Iris pigment epithelial cell (primary cell): ENCODE measurements at regions not wholly inside any gene's neighbourhood (a gene's known extent, or its start where the extent isn't known, plus 50 kb on each side); places are given as distances from the start of the nearest gene placed in this dataset.
A peak's percentile ranks its signal among the peaks of the same experiment; 100 is the strongest.

ENCODE experiments used
- DNase-seq: peaks from one replicate; pipeline ENCODE4 v3.0.0-alpha.2; 2011; ENCODE audit warnings: low read depth

DNA sequence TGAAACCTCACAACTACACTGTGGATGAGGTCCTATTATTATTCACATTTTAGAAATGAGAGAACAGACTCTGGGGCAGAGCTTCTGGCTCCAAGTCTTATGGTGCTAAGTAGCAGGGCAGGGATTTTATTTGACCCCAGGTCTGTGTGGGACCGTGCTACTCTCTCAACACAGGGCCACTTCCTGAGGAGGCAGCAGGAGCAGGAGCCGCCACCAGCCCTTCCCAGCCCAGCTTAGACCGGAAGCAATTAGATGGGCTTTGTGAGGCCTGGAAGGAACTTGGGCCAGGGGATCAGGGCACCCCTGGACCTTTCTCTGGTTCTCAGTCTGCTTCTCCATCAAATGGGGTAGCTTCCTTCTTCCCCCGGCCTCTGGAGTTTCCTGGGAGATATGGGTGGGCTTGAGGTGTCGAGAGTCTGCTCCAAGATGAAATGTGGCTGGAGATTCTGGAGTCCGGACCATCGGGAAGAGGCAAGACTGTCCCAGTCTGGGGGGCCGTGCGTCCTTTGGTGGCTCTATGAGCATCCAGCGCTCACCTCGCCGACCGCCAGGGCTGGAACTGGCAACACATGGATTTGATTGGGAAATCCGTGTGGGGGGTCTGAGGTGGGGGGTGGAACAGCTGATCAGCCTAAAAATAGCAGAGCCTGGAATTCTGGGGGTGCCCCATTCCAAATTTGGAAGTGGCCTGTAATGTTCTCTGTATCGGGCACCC, 136.8 kb downstream of the FOXD2 start:
- DNase-seq: no peak

- DNase-seq: peak; percentile 93
Observed at GRCh38 chr1:47575855-47576757, 138.3 kb downstream of the FOXD2 start.

GRCh38 chr1:47576758-47577115, 138.9 kb downstream of the FOXD2 start:
- no peak for DNase-seq

DNA sequence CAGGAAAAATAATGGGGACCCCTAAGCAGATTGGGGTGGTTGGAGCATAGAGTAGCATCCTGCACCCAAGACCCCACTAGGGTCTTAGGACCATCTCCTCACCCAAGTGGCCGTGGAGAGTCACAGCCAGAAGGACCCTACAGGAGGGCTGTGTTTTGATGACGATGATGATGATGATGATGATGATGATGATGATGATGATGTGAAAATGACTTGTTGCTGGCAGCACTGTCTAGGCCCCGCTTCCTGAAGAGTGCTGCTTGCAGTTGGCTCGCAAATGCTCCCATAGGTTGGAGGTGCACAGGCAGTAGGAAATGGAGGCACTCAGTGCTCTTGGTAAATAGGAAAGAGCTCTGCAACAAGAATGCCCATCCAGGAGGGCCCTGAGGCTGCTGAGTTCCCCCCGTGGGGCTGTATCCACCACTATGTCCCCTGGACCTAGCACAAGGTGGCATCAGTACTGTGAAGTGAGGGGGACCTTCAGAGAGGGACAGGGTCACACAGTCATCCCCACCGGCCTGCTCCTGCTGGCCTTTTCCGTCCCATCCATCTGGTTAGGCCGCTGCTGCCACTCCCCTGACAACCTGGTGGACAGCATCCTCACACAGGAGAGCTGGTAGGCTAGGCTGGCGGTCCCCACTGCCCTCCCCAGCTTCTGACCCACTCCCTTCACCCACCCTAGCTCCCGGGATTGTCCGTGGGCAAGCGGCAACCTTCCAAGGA, 139.6 kb downstream of the FOXD2 start:
- DNase-seq: no peak

GRCh38 chr1:47578026-47578720, 140.3 kb downstream of the FOXD2 start:
- DNase-seq: no peak

DNA sequence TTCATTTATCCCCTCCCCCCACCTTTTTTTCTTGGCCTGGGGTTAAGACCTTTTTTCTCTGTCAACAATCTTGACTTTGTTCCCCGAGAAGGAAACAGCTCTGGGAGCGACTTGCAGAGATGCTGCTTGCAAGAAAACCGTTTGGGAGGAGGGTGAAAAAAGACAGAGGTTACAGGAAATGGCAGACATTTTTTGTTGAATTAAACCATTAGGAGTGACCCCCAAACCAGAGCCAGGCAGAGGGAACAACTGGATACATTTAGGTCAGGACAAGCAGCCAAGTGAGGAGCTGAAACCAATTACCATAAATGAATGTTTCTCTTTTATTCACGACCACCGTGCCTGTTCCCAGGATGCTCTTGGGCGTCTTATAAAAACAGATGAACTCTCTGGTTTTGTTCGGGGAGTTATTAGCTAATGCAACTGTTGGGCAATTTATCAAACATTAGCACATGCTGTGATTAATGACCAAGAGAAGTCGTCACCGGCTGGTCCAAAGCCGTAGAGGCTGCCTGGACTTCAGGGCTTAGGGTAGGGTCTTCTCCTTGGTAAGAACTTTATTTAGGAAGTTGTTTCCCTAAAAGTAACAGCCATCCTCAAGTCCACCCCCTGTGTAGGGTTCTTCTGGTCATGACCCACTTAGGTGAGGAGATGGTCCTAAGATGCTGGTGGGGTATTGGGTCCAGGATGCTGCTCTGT, 141.0 kb downstream of the FOXD2 start:
- peak; percentile 49 for DNase-seq

DNA sequence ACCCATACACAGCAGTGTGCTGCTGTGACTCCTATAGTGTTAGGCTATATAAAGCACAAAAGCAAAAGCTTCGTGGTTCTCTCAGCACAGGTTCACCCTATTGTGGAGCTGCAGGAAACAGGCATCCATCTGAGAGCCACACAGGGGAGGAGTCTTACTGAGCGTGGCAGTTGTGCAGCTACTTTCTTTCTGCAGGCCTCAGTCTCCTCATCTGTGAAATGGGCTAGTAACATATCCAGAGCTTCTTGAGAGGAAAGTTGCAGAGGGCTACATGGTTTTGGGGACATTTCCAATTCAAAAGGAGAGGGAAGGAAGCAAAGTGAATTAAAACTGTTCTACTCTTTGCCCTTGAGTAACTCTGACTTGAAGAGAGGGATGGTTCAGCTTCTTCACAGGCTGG, 142.0 kb downstream of the FOXD2 start:
- DNase-seq: no peak

DNA sequence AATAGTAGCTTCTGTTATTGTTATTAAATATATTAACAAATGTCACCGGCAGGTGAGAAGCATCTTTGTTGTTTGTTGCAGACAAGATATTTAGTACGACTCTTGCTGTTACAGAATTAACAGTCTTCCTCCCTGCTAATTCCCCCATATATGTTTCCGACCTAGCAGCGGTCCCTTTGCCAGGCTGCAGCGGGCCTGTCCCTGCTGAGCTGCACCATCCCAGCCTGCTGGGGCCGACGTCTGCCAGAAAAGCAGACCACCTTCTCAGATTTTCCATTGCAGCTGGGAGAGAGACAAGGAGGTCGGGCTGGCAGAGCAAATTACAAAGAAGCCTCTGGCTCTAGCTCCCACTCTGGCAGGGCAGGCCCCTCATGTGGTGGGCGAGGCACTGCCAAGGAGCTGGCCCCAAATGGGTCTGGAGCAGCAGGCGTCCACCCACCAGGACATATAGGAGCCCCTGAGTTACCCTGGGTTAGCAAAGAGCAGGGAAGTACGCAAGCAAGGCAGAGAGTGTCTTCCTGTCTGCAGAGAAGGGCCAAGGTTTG, 142.7 kb downstream of the FOXD2 start:
- DNase-seq: no peak

DNA sequence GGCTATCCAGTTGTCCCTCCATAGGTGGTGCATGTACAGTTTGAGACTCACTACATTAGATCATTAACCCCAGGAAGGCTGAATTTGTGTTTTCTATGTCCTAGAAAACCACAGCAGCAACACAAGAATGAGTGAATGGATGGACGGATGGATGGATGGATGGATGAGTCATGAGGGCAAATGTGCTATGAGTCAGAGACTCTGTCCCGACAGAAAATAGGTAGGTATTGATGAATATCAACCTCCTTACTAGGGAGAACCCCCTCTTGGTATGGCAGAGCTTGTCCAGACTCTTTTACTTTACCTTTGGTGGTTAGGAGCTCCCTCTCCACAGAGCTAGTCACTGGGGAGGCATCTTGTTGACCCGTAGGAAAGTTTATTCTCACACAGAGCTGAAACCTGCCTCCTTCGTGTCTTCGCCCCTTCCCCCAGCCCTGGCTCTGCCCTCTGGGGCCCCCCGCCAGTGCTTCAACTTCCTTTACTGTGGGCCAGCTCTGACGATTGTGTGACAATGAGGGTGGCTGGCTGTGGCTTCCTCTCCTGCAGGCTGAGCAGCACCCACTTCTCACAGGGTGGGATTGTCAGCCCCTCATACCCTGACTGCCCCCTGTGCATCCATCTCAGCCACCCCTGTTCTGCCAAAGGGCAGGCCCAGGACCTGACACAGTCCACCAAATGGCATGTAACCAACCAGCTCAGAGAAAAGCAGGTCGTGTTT, 145.2 kb downstream of the FOXD2 start:
- DNase-seq: peak; percentile 34

DNA sequence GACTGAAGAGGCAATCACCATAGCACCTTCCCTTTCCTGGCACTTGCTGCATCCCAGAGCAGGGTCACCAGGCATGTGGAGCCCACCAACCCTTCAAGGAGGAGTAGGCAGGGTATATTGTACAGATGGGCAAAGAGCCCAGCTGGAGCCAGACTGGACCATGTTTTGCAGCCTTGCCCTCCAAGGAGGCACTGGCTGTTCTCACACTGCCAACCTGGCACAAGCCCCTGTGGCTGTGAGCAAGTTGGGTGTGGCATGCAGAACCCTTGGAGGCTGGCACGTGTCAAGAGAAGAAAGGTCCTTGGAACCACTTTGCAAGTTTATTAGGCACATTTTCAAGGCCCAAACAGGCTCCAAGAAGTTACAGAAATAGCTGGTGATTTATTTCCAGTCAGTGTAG, 146.4 kb downstream of the FOXD2 start:
- no peak for DNase-seq

- no peak for DNase-seq
Observed at GRCh38 chr1:47585141-47585902, 147.5 kb downstream of the FOXD2 start.

DNA sequence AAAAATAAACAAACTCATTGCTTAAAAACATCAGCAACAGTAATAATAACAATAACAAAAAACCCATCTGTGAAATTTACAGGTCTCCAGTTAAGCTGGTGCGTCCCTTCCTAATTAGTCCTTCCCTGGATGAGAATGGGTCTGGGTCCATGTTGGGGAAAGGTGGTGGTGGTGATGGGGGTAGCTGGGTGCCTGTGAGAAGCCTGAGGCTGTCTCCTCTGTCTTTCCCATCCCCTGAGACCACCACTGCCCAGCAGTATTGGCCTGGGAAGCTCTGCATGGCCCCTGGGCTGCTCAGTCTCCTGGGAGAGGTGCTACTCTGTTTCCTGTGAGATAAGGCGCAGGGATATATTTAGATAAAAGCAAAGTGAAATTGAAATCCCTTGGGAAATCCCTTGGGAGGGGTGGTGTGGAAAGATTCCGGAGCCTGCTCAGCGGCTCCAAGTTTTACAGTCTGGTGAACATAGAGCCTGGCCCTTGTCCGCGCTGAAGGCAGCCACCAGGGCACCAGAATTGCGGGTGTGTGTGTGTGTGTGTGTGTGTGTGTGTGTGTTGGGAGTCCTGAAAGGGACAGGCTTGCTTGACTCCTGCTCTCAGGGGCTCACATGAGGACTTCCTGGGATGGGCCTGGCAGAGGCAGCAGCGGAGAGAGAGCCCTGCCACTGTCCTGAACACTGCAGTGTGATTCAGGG, 150.2 kb downstream of the FOXD2 start:
- no peak for DNase-seq

DNA sequence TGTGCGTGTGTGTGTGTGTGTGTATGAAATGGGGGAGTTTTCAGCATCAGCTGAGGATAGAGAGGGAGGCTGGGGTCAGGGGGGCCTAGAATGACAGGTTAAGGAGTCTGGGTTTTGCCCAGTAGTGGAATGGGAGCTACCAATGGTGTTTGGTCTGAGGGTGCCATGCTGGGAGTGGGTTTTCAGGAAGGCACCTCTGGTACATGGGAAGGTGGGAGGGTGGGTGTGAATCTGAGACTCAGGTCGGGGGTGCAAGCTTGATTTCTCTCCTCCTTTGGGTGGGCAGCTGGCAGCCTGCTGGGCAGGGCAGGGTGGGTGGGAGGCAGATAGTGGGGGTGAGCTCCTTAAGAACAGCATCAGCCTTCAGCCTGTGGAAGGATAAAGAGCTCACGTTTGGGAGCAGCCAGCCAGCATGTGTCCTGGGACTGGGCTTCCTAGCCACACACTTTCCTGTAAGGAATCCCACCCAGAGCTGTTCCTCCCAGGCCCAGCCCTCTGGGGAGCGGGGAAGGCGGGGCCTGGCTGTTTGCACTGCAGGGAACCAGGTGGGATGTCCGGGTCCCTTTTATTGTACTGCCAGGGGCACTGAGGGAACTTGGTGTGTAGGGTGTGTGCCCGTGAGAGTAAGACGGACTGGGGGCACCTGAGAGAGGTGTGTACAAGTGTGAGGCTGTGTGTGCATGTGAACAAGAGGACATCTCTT, 152.8 kb downstream of the FOXD2 start:
- no peak for DNase-seq

- DNase-seq: no peak
Observed at GRCh38 chr1:47591801-47592200, 154.0 kb downstream of the FOXD2 start.

DNA sequence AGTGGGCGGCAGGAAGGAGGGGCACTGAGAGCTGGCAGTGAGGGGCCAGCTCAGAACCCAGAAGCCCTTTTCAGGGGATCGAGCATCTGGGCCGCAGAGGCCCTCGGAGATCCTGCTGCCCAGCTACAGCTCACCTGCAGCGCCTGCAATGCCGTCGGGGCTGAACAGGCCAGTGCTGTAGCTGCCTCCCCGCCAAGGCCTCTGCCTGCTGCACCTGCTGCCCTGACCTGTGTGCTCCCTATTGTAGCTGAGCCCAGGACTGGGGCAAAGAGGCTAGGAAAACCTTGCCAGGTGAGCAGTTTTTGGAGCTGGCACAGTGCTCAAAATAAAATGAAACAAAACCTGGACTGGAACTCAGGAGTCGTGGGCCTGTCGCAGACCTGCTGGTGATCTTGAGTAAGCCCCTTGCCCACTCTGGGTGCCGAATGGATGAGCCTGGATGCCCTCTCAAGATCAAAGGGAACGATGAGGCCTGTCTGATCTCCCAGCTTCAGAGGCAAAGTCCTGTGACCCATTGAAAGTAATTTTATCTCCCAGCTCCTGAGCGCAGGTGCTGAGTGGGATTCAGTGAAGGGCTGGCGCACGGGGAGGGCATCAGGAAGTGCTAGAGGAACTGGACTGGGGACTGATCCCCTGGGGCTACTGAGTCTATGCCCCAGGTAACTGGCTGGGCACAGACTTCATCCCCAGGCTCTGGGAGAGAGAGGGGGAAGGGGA, 154.6 kb downstream of the FOXD2 start:
- no peak for DNase-seq

DNA sequence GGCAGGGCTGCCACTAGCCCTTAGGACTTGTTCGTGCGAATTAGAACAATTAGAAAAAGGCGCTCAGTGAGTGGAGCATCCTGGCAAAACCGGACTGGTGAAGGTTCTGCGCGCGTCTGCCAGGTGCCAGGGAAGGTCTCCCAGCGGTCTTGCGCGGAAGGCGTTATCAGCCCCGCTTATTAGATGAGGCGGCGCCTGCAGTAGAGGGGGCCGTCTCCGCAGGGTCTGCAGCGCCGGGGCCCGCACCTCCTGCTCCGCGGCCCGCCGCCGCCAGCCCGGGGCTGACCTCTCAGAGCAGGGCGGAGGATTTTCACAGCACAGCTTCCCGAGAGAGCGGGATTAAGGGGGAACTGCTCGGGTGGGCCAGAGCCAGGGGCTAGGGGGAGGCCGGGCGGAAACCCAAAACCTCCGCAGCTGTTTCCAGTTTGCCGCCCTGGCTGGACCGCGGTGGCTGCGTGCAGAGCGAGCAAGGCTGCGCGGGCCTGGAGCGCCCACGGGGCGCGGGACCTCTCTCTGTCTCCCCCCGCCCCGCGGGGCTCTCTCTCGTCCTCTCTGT, 155.2 kb downstream of the FOXD2 start:
- DNase-seq: no peak

DNA sequence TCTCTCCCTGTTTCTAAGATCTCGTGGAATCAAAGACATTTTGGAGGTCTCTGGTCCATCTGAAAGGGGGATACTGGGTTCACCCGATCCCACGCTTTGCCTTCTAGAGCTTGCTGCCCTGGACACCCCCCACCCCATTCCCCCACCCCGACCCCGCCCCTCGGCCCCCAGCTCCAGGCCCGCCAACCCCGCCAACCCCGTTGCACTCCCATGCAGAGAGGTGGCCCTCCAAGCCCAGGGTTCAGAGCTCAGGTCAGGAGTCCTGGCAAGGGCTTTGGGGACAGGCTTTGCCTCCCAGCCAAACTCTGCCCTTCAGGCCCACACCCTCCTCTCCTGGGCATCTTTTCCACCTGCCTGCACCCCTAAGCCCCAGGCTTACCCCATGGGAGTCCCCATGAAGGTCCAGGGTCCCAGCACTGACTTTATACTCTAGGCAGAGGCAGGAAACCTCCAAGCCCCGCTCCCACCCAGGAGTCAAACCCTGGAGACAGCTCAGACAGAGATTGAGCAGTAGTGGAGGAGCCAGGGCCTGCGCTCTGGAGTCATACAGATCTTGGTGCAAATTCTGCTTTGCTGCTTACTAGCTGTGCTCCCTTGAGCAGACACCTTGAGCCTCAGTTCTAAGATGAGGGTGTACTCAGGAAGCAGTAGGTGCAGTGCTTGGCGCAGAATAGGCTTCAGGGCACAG, 155.9 kb downstream of the FOXD2 start:
- no peak for DNase-seq
